OCI-LY1 (cell line): ENCODE measurements at regions not wholly inside any gene's neighbourhood (a gene's known extent, or its start where the extent isn't known, plus 50 kb on each side); places are given as distances from the start of the nearest gene placed in this dataset.

Experiments
- H2AFZ ChIP-seq: fragments of 200-600 bp; sonication (generic), shearing (Covaris generic); 2 replicates; pipeline ENCODE4 v1.6.0; 2014; ENCODE audit warnings: antibody characterized with exemption, mild to moderate bottlenecking, low read length
- H3F3A ChIP-seq: fragments of 200-600 bp; sonication (generic), shearing (Covaris generic); 2 replicates; pipeline ENCODE4 v1.6.0; 2014; ENCODE audit warnings: mild to moderate bottlenecking, antibody characterized with exemption, low read length, moderate library complexity; ENCODE audit not compliant: insufficient read depth
- H3K27ac ChIP-seq: fragments of 200-600 bp; sonication (generic); 2 replicates; pipeline ENCODE4 v1.5.1; 2014; ENCODE audit warnings: low read length, mixed run types, mild to moderate bottlenecking, low read depth; ENCODE audit not compliant: poor library complexity, severe bottlenecking
- H3K27me3 ChIP-seq: fragments of 200-600 bp; sonication (generic); 2 replicates; pipeline ENCODE4 v1.6.0; 2014; ENCODE audit warnings: antibody characterized with exemption, mild to moderate bottlenecking, low read length, moderate library complexity; ENCODE audit not compliant: insufficient read depth
- H3K36me3 ChIP-seq: fragments of 200-600 bp; sonication (generic); 2 replicates; pipeline ENCODE4 v1.6.1; 2014; ENCODE audit warnings: mild to moderate bottlenecking, antibody characterized with exemption, low read length, moderate library complexity, mixed read lengths; ENCODE audit not compliant: insufficient read depth
- H3K4me1 ChIP-seq: fragments of 200-600 bp; sonication (generic); 2 replicates; pipeline ENCODE4 v1.5.1; 2014; ENCODE audit warnings: mild to moderate bottlenecking, low read length, moderate library complexity; ENCODE audit not compliant: insufficient read depth, severe bottlenecking
- H3K4me2 ChIP-seq: fragments of 200-600 bp; sonication (generic), shearing (Covaris generic); 2 replicates; pipeline ENCODE4 v1.6.1; 2014; ENCODE audit warnings: low read length
- H3K4me3 ChIP-seq: fragments of 200-600 bp; sonication (generic); 2 replicates; pipeline ENCODE4 v1.5.1; 2014; ENCODE audit warnings: low read length, low read depth, mild to moderate bottlenecking, mixed read lengths; ENCODE audit not compliant: poor library complexity, severe bottlenecking
- H3K79me2 ChIP-seq: fragments of 200-600 bp; shearing (Covaris generic); 2 replicates; pipeline ENCODE4 v1.6.1; 2016; ENCODE audit warnings: mixed run types, low read length, mixed read lengths; ENCODE audit not compliant: insufficient read depth
- H3K9ac ChIP-seq: fragments of 200-600 bp; sonication (generic), shearing (Covaris generic); 2 replicates; pipeline ENCODE4 v1.6.1; 2014; ENCODE audit warnings: mild to moderate bottlenecking, low read length, mixed read lengths
- H3K9me2 ChIP-seq: fragments of 200-600 bp; sonication (generic), shearing (Covaris generic); 2 replicates; pipeline ENCODE4 v1.6.1; 2014; ENCODE audit warnings: low read depth, mild to moderate bottlenecking, low read length, mixed read lengths
- H3K9me3 ChIP-seq: fragments of 200-600 bp; shearing (Covaris generic); 2 replicates; pipeline ENCODE4 v1.6.1; 2014; ENCODE audit warnings: low read length, mixed read lengths
- H4K20me1 ChIP-seq: fragments of 200-600 bp; sonication (generic), shearing (Covaris generic); 2 replicates; pipeline ENCODE4 v1.6.0; 2016; ENCODE audit warnings: mild to moderate bottlenecking, low read length; ENCODE audit not compliant: insufficient read depth
- CTCF ChIP-seq: fragments of 200-600 bp; sonication (generic), shearing (Covaris generic); IDR thresholded peaks from 2 replicates; pipeline ENCODE4 v1.5.1; 2017; ENCODE audit warnings: mild to moderate bottlenecking, antibody characterized with exemption, low read length, moderate library complexity, mixed read lengths
- EZH2 ChIP-seq: fragments of 200-600 bp; sonication (generic), shearing (Covaris generic); IDR thresholded peaks from 2 replicates; pipeline ENCODE4 v1.8.0; 2017; ENCODE audit warnings: borderline replicate concordance, mixed run types, mild to moderate bottlenecking, antibody characterized with exemption, low read length, moderate library complexity, mixed read lengths

- H3K9me3 ChIP-seq: no peaks in the 10 kb centered on the region
- H3K27ac ChIP-seq: no peak overlapping the region
- H3K36me3 ChIP-seq: no peaks in the 10 kb centered on the region
- TF ChIP-seq EZH2: no peak
- TF ChIP-seq CTCF: no peak
- no peaks in the 10 kb centered on the region for H4K20me1 ChIP-seq
- H3K79me2 ChIP-seq: no peaks in the 10 kb centered on the region
- no peaks in the 10 kb centered on the region for H3K4me1 ChIP-seq
- H3F3A ChIP-seq: no peaks in the 10 kb centered on the region
- no peak overlapping the region for H3K4me2 ChIP-seq
- no peaks in the 10 kb centered on the region for H3K9me2 ChIP-seq
- no peak overlapping the region for H3K9ac ChIP-seq
- no peak overlapping the region for H2AFZ ChIP-seq
- H3K27me3 ChIP-seq: no peaks in the 10 kb centered on the region
- no peak overlapping the region for H3K4me3 ChIP-seq
Observed at GRCh38 chr2:240257940-240258580, 117.6 kb upstream of the OTOS start.

- Histone ChIP-seq H3K27me3 (no peaks in the 10 kb centered on the region), H4K20me1 (no peaks in the 10 kb centered on the region), H3K9ac (no peak overlapping the region), H3K9me2 (no peaks in the 10 kb centered on the region), H3K36me3 (no peaks in the 10 kb centered on the region), H3K9me3 (no peaks in the 10 kb centered on the region), H3F3A (no peaks in the 10 kb centered on the region), H3K4me2 (no peak overlapping the region), H3K4me3 (no peak overlapping the region), H3K27ac (no peak overlapping the region), H2AFZ (no peak overlapping the region), H3K4me1 (no peaks in the 10 kb centered on the region), H3K79me2 (no peaks in the 10 kb centered on the region)
- TF ChIP-seq CTCF (no peak), EZH2 (no peak)
Observed at GRCh38 chr2:240258685-240259084, 118.2 kb upstream of the OTOS start.

- Histone ChIP-seq H3K9me2 (no peaks in the 10 kb centered on the region), H3K36me3 (no peaks in the 10 kb centered on the region), H3K4me2 (no peak overlapping the region), H4K20me1 (no peaks in the 10 kb centered on the region), H3K27me3 (no peaks in the 10 kb centered on the region), H3K4me3 (no peak overlapping the region), H3K9ac (no peak overlapping the region), H2AFZ (no peak overlapping the region), H3K9me3 (no peaks in the 10 kb centered on the region), H3F3A (no peaks in the 10 kb centered on the region), H3K79me2 (no peaks in the 10 kb centered on the region), H3K4me1 (no peaks in the 10 kb centered on the region), H3K27ac (no peak overlapping the region)
- no peak for TF ChIP-seq EZH2
- no peak for TF ChIP-seq CTCF
Observed at GRCh38 chr2:240259201-240259923, 118.9 kb upstream of the OTOS start.
